GM18858 (cell line): ENCODE measurements at regions not wholly inside any gene's neighbourhood (a gene's known extent, or its start where the extent isn't known, plus 50 kb on each side); places are given as distances from the start of the nearest gene placed in this dataset.
"Not testable (repeated sequence)": the region's sequence is repeated elsewhere in the genome, so short reads cannot be mapped to it uniquely, and the experiment has no call there.

Source experiments
- ATAC-seq: cut with Tn5 transposase; IDR thresholded peaks from one replicate; pipeline ENCODE4 v1.9.1; 2021; ENCODE audit not compliant: unreplicated experiment

- ATAC-seq: no peak
Measured at GRCh38 chr6:25112322-25112773, 166.8 kb upstream of the CARMIL1 start.

- no peak for ATAC-seq
Measured at GRCh38 chr6:25113436-25113835, 165.7 kb upstream of the CARMIL1 start.

DNA sequence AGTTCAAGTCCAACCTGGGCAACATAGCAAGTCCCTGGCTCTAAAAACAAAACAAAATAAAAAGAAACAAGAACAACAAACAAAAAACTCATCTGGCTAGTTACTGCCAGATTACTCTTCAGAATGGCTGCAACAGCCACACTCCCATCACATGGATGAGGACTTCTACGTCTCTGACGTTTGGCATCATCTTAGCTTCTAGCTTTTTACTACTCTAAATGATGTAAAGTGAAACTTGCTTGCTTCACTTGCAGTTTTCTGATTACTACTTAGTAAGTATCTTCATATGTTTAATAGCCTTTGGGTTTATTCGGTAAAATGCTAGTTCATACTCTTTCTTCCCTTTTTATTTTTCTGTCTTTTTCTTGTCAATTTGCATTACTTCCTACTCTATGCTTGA lies 161.1 kb upstream of the CARMIL1 start:
- no peak for ATAC-seq

DNA sequence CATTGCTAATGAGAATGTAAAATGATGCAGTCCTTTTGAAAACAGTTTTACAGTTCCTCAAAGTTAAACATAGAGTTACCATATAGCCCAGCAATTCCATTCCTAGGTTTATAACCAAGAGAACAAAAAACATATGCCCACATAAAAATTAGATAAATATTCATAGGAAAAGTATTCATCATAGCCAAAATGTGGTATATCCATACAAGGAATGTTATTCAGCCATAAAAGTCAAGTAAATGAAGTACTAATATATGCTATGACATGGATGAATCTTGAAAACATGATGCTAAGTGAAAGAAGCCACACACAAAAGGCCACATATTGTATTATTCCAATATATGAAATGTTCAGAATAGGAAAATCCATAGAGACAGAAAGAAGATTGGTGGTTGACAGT lies 158.0 kb upstream of the CARMIL1 start:
- ATAC-seq: no peak

- no peak for ATAC-seq
Measured at GRCh38 chr6:25122001-25122400, 157.2 kb upstream of the CARMIL1 start.

- no peak for ATAC-seq
Measured at GRCh38 chr6:25122622-25123237, 156.4 kb upstream of the CARMIL1 start.

GRCh38 chr6:25124216-25124715 lies 154.9 kb upstream of the CARMIL1 start:
- ATAC-seq: no peak

DNA sequence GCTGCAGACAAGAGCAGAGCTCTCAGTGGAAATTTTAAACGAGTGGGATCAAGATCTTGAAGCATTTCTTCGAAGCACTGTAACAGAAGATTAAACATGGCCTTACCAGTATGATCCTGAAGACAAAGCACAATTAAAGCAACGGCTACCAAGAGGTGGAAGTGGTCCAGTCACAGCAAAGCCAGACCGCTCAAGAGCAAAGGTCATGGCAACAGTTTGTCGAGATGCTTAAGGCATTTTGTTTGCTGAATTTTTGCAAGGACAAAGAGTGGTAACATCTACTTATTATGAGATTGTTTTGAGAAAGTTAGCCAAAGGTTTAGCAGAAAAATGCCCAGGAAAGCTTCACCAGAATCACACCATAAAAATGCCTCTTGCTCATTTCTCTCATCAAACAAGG lies 153.4 kb upstream of the CARMIL1 start:
- ATAC-seq: no peak

- ATAC-seq: no peak
Measured at GRCh38 chr6:25127076-25127837, 151.9 kb upstream of the CARMIL1 start.

DNA sequence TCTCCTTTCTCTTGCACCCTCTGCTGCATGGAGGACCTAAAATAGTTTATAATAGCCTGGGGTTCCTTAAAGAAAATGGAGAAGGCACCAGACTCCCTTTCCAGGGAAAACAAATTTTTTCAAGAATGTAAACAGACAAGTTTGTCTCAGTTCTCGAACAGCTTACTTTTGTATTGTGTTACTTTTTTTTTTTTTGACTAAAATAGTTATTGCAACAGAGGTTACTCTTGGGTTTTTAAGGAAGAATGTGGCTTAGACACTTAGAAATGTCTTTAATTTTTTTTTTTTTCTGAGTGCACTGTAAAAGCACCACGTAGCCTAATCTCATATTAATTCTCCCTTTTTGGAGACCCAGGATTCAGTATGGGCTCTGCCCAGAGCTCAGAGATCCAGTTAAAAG lies 148.7 kb upstream of the CARMIL1 start:
- ATAC-seq: no peak

GRCh38 chr6:25132934-25133333 lies 146.2 kb upstream of the CARMIL1 start:
- no peak for ATAC-seq

DNA sequence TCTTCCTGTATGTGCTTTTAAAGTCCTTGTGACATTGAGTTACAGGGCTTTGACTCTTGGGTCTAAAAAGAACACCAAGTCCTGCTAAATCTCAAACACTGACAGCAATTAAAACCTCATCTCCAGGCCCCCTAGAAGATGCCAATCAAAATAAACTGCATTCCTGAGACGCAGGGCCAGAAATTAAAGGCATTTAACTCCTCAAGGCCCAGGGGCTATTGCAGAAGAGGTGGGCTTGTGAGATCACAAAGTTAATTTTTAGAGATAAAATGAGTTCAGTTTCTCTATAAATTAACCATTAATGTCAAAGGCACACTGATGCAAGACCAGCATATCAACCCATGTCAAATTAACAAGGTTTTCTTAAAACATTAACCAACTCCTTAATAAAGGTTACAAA lies 145.6 kb upstream of the CARMIL1 start:
- ATAC-seq: no peak

DNA sequence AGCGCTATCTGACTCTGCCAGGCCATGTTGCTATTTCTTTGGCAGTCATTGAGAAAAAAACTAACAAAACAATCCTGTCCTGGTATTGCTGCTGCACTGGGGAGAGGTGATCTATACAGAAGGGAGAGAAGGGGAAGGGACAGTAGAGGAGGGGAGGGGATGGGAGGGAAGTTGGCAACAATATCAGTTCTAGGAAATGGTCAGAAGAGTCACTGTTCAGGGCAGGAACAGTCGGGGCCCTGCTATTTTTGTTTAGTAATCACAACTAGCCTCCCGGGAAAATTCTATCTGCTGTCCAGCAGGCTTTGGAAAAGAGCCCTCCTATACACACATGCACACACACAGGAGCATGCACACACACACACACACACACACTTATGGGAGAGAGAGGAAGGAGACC lies 142.3 kb upstream of the CARMIL1 start:
- no peak for ATAC-seq

GRCh38 chr6:25137480-25137879 lies 141.7 kb upstream of the CARMIL1 start:
- ATAC-seq: no peak

GRCh38 chr6:25137916-25138232 lies 141.3 kb upstream of the CARMIL1 start:
- ATAC-seq: no peak

- ATAC-seq: peak; percentile 92
Measured at GRCh38 chr6:25138233-25138933, 140.8 kb upstream of the CARMIL1 start.

- ATAC-seq: peak; percentile 7
Measured at GRCh38 chr6:25138934-25139415, 140.2 kb upstream of the CARMIL1 start.

GRCh38 chr6:25139608-25140007 lies 139.6 kb upstream of the CARMIL1 start:
- not testable (repeated sequence) for ATAC-seq

- ATAC-seq: no peak
Measured at GRCh38 chr6:25142506-25142905, 136.7 kb upstream of the CARMIL1 start.

GRCh38 chr6:25144919-25145318 lies 134.3 kb upstream of the CARMIL1 start:
- no peak for ATAC-seq

- peak; percentile 100 for ATAC-seq
Measured at GRCh38 chr6:25147223-25147622, 132.0 kb upstream of the CARMIL1 start.

DNA sequence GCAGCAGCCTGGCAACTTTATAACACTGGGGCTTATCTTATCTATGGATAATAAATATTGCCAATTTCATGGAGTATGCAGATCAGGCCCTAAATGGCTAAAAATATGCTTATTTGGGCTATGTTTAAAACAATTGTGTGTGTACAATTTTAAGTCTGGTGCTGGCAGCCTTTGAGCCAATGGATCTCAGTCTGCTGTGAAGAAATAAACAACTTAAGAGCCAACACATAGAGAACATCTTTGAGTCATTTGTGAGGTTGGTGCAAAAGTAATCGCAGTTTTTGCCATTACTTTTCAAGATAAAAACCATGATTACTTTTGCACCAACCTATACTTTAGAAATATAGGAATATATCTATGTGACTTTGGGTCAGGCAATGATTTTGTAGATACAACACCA lies 129.1 kb upstream of the CARMIL1 start:
- no peak for ATAC-seq
